T-helper 9 cell (primary cell): ENCODE measurements at regions not wholly inside any gene's neighbourhood (a gene's known extent, or its start where the extent isn't known, plus 50 kb on each side); places are given as distances from the start of the nearest gene placed in this dataset.
"Not testable (repeated sequence)": the region's sequence is repeated elsewhere in the genome, so short reads cannot be mapped to it uniquely, and the experiment has no call there.

ENCODE experiments used
- DNase-seq: peaks from one replicate; pipeline ENCODE4 v3.0.0-alpha.2; 2020

DNA sequence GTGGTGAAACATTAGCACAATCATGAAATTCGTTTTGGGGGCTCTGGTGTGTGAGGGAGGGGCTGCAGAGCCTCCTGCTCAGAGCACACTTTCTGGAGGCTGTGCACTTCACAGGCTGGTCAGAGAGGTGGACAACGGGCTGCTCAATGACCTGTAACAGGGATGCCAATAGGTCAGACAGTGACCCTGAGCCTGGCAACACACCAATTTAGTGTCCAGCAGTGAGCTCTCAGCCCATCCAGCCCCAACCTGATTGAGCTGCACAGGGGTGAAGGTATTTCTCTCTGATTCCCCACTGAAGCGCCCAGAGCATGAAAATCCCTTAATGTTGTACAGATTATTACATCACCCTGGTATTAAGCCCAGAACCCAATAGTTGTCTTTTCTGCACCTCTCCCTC lies 191.3 kb upstream of the ZNF32 start:
- no peak for DNase-seq

DNA sequence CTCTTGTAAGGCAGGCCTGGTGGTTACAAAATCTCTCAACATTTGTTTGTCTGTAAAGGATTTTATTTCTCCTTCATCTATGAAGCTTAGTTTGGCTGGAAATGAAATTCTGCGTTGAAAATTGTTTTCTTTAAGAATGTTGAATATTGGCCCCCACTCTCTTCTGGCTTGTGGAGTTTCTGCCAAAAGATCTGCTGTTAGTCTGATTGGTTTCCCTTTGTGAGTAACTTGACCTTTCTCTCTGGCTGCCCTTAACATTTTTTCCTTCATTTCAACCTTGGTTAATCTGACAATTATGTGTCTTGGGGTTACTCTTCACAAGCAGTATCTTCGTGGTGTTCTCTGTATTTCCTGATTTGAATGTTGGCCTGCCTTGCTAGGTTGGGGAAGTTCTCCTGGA lies 186.1 kb upstream of the ZNF32 start:
- not testable (repeated sequence) for DNase-seq

GRCh38 chr10:43827853-43828252 lies 179.2 kb upstream of the ZNF32 start:
- no peak for DNase-seq

DNA sequence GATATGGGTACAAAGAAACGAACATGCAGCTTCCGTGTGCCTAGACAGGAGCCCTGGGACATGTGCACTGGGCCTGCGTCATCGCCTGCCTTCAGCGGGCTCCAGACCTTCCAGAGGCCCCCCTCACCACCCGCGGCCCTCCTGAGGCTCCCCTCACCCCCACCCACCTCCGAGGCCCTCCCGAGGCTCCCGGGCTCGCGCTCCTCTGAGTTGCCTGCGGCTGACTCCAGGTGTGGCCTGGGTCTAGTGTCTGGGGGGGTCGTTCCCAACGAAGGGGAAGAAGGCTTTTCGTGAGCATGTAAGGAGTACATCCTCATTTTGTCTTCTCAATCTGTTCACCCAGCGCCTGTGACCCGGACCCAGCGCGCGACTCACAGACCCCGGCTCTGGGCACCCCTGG lies 177.3 kb upstream of the ZNF32 start:
- no peak for DNase-seq

- no peak for DNase-seq
These were observed 176.7 kb upstream of the ZNF32 start for GRCh38 chr10:43825421-43825820.

DNA sequence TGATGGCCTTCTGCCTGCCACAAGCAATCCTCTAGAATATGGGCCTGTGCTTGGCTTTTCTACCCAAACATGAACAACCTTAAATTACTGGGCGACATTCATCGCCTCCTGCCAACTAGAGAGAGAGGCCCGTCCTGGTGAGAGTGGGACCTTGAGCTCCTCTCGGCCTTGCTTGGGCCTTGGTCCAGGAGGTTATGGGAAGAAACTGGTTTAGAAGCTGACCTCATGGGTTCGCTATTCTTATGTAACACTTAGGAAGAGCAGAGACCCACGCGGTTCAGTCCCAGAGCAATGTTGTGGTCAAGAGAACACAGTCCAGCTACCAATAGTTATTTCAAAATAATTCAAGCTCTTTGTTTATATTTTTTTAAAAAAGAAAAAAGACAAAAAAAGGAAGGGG lies 176.3 kb upstream of the ZNF32 start:
- no peak for DNase-seq

DNA sequence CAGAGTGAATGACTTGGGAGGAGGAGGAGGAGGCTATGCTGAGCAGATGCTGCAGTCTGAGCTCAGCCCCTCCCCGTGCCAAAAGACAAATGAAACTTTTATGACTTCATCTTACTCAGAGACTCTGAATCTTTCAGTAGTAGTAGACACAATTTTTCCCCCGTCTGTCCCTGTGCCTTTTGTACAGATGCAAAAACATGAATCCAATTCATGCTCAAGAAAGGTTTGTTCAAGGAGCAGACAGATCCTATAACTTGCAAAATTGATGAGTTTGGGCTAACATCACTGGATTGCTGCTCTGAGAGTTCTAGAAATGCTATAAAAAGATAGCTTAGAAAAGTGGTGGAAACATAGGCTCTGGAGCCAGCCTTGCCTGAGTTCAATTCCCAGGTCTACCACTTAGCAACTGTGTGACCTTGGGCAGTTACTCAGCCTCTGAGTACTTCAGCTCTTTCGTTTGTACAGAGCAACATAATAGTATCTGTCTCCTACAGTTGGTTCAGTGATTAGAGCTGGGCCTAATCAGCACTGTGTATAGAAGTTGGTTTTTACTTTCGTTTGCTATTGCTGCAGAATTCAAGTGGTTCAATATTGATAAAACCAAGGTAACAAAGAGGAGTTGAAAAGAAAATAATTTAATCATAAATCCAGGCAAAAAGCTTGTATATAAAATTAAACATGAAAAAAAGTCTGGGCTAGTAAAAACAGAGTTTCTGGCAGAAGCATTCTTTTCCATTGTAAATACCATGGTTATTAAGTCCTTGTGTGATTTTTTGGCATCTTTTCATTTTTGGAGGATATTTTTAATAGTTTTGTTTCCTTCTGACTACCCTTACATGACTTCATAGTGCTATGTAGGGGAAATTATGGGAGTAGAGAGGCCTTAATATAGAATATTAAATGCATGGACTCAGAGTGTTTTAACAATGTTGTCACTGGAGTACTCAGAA lies 174.2 kb upstream of the ZNF32 start:
- no peak for DNase-seq

GRCh38 chr10:43821103-43821502 lies 172.4 kb upstream of the ZNF32 start:
- DNase-seq, result no peak

DNA sequence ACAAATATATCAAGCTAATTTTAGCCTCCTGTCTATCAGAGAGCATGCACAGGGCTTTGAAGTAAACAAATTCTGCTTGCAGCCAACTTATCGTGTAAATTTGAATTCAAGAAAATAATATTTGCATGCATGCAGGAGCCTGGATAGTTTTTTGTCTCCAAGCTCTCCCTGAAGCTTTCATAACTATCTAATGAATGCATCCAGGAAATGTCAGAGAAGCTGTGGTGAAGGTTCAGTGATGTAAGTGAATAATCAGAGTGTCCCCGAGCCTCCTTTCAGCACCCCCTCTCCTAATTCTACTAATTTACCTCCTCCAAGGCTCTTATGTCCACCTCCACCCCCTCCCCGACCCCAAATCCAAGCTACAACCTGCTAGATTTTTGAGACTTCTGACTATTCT lies 172.0 kb upstream of the ZNF32 start:
- DNase-seq, result no peak

- no peak for DNase-seq
These were observed 171.0 kb upstream of the ZNF32 start for GRCh38 chr10:43819464-43820230.

DNA sequence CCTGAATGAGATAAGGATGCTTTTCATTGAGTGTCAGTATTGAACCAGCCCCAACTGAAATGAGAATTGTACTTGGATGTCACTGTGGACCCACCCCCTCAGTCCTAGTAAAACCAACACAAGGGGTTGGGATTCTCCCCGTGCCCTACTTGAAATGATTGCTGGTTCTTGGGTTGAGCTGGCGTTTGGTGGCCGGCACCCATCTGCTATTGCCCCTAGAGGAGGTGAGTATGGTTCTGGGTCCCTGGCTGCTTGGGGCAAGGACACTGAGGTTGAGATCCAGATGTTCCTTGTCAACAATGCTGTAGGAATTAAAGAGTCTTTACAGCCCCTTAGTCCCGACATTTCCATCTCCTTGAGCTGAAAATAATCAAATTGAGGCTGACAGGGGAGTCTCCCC lies 170.0 kb upstream of the ZNF32 start:
- DNase-seq, result no peak

DNA sequence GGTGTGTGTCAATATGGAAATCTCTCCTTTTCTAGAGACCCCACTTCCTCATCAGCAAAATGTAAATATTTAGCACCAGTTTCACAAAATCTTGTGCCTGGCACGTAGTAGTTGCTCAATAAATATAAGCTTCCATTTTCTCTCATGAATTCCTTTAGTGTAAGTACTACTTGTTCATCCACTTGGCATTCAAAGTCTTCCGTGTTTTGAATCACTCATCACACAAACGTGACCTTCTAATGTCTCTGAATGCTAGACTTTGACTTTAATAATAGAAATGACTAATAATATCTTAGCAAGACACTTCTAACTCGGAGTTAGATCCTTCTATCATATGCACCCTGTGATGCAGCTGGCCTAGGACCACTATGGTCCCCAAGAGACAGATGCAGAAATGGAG lies 168.7 kb upstream of the ZNF32 start:
- DNase-seq, result no peak

DNA sequence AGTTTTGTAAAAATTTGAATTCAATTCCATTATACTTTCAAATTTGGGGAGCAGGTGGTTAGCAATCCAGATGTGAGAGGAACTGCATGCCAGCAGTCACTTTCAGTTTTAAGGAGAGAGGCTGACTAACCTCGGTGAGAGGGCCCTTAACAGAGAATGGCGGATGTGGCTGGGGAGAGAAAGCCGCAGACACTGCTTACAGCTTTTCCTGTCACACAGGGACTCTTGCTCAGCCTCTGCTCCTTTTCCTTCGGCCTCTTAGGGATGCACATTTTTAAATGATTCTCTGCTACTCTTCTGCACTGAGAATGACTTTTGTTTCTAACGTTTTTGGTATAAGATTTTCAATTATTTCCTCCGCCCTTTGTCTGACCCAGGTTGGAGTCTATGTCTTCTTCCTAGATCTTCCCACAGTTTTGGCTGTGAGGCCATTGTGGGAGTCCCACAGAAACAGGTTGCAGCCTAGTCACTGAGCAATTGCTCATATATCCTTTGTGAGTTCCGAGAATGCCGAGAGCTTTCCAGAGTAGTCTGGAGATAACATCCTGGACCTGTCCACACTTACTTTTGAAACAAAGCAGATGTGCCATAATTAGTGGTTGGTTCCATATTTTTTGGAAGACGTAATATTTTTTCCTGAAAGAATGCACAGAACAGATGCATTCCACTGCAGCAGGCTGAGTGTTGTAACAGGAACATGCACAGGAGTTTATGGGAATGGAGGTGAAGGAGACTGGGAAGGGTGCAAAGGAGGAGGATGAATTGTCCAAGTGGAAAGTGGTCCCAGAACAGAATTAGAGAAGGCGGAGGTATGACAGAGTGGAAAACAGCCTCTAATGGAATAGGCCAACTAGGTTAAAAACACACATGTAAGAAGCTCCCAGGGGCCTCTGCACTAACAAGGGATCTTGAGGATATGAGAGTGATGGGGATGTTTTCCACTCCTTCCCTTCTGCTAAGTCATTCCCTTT lies 168.0 kb upstream of the ZNF32 start:
- peak; percentile 50 for DNase-seq

DNA sequence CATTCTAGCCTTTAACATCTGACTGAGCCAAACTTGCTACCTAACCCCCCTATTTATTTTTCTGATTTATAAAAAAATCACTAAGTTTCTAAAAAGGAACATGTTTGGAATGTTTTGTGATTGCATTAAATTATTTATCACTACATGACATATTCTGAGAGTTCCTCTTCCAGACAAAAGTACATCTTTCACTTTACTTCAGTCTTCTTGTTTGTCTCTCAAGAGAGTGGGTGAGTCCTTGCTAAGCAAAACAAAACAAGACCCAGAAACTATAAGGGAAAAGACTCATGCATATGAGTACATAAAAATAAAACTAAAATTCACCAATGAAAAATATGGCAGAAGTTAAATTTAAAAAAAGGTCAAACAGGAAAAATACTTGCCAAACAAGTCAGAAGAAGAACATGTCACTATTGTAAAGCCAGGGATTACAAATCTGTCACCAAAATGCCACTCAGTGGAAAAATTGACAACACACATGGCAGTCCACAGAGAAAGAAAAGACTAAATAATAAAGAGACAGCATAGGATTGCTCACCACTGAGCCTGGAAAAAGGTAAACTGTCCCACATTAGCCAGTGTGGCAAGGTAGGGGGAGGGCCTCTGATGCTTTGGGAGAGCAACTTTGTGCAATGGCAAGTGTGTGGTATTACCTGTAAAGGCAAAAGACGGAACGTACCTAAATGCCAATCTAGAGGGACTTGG lies 166.7 kb upstream of the ZNF32 start:
- DNase-seq, result no peak

DNA sequence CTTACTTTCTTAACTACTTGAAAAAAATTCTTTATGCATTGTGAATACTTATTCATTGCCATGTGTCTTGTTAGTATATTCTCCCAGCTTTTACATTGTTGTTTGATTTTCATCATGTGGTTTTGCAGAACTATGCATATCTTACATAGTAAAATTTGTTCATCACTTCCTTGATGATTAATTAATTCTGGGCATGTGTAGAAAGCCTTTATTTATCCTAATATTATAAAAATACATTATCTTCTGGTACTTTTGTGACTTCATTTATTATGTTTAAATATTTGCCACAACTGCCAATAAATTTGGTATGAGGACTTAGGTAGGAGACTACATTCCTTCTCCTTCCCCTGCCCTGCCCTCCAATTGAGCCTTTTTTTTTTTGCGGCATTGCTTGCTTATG lies 166.0 kb upstream of the ZNF32 start:
- DNase-seq, result no peak

DNA sequence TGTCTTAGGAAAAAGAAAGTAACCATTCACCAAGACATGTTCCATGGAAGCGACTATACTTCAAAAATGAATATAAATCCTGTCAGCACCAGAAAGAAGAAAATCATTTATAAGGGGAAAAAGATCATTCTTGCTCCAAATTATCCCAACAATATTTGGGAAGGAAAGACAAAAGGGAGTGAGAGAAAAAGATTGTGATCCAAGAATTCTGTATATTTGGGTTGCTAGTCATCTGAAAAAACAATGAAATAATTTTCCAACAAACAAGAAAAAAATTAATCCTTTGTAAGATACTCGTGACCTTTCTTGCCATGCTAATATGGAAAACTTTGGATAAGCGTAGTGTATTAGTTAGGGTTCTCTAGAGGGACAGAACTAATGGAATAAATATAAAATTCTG lies 163.2 kb upstream of the ZNF32 start:
- DNase-seq, result no peak

DNA sequence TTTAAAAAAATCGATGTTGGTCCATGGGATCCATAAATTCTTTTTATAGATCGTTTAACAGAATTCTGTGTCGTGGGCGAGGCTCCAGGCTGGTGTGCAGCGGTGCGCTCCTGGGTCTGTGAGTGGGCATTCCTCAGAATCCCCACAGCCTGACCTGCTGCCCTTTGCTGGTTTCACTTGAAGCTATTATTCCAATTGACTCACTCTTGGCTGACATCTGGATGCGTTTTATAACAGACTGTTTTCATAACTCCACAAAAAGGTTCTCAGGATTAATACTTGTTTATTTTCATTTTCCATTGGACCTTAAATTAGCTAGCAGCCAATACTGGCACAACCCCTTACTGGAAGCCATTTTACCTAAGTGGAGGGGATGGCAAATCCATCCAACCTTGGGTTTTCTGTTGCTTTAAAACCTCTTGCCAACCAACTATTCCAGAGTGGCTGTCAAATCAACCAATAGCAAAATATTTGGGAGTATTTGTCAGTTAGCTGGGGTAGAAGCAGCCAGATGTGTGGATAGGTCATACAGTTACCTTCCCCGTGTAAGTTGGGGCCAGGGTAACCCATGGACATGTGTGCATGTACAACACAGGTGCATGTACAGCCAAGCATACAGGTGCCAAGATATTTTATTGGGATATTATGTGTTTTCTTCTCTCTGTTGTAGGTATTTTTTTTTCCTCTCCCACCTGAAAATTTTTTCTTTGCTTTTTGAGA lies 160.7 kb upstream of the ZNF32 start:
- DNase-seq, result no peak

GRCh38 chr10:43808136-43808535 lies 159.5 kb upstream of the ZNF32 start:
- no peak for DNase-seq

DNA sequence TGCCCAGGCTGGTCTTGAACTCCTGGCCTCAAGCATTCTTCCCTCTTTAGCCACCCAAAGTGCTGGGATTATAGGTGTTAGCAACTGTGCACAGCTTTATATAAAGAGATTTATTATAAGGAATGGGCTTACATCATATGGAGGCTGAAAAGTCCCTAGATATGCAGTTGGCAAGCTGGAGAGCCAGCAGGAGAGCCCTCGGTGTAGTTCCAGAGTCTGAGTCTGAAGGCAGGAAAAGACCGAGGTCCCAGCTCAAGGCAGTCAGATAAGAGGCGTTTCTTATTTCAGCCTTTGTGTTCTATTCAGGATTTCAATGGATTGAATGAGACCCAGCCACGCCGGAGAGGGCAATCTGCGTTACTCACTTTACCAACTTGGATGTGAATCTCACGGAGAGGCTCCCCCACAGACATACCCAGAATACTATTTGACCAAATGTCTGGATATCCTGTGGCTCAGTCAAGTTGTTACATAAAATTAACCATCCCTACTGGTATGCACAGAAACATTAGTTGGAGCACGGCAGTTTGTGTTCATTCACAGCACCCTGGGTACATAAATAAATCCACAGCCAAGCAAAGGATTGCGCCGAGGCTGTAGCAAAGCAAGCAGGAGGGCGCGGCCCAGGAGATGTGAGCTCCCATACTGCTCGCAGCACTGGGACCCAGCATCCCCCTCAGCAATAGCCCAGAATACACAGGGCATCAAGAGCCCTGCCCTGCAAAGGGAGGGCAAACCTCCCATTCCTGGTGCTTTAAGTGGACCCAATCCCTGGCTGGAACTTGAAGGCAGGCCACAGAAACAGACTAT lies 158.4 kb upstream of the ZNF32 start:
- DNase-seq, result no peak

GRCh38 chr10:43803791-43804190 lies 155.1 kb upstream of the ZNF32 start:
- no peak for DNase-seq
